SK-N-SH (cell line): ENCODE measurements at regions not wholly inside any gene's neighbourhood (a gene's known extent, or its start where the extent isn't known, plus 50 kb on each side); places are given as distances from the start of the nearest gene placed in this dataset.

ENCODE experiments used
- CTCF ChIA-PET: fragments of 300-600, 350-600 bp; formaldehyde crosslinking; extraction: SDS; loops from one replicate; lab custom pipeline; 2021; lab: Yijun Ruan, JAX
- POLR2A ChIA-PET: fragments of 350-600 bp; sonication (Branson Sonifier 250); formaldehyde crosslinking; extraction: SDS; loops from one replicate; lab custom pipeline; 2020; ENCODE audit warnings: antibody characterized with exemption, inconsistent platforms; lab: Yijun Ruan, JAX
- DNase-seq: peaks from one replicate; pipeline ENCODE4 v3.0.0; 2012
- H2AFZ ChIP-seq: fragments of 200-600 bp; sonication (generic); 2 replicates; pipeline ENCODE4 v1.8.1; 2016; ENCODE audit warnings: antibody characterized with exemption, mild to moderate bottlenecking, low read depth
- H3F3A ChIP-seq: fragments of 200-600 bp; sonication (generic); replicated peaks from 2 replicates; pipeline ENCODE3; 2016; ENCODE audit warnings: antibody characterized with exemption, mild to moderate bottlenecking; ENCODE audit not compliant: insufficient read depth
- H3K27ac ChIP-seq, 2 experiments: fragments of 200-500 bp in 1 of 2; fragments of 200-600 bp in 1 of 2; sonication (Bioruptor generic) in 1 of 2; sonication (generic), shearing (Covaris generic) in 1 of 2; 2 replicates each; pipeline versions ENCODE4 v1.5.1 to v1.6.1; 2014 to 2016; ENCODE audit warnings: low read depth in 2 of 2, inconsistent platforms in 1 of 2, low read length in 1 of 2, mild to moderate bottlenecking in 1 of 2, mixed read lengths in 1 of 2
- H3K27me3 ChIP-seq: fragments of 200-600 bp; sonication (generic), shearing (Covaris generic); 2 replicates; pipeline ENCODE4 v1.6.1; 2016; ENCODE audit warnings: mixed run types; ENCODE audit not compliant: insufficient read depth
- H3K36me3 ChIP-seq, 2 experiments: fragments of 200-500 bp in 1 of 2; fragments of 200-600 bp in 1 of 2; sonication (Bioruptor generic) in 1 of 2; sonication (generic) in 1 of 2; replicated peaks in 1 of 2; 2 replicates each; pipeline versions ENCODE3 to v1.5.1; 2014 to 2016; ENCODE audit warnings: low read length in 1 of 2, mild to moderate bottlenecking in 1 of 2; ENCODE audit not compliant: insufficient read depth in 2 of 2, control insufficient read depth in 1 of 2
- H3K4me1 ChIP-seq, 2 experiments: fragments of 200-500 bp in 1 of 2; fragments of 200-600 bp in 1 of 2; sonication (Bioruptor generic) in 1 of 2; sonication (generic), shearing (Covaris generic) in 1 of 2; 2 replicates each; pipeline versions ENCODE4 v1.5.1 to v1.6.1; 2014 to 2016; ENCODE audit warnings: low read depth in 1 of 2, low read length in 1 of 2, mixed run types in 1 of 2; ENCODE audit not compliant: insufficient read depth in 2 of 2, control insufficient read depth in 1 of 2
- H3K4me2 ChIP-seq: fragments of 200-600 bp; sonication (generic), shearing (Covaris generic); 2 replicates; pipeline ENCODE4 v1.6.1; 2017; ENCODE audit warnings: mixed run types
- H3K4me3 ChIP-seq, 2 experiments: fragments of 200-500 bp in 1 of 2; fragments of 200-600 bp in 1 of 2; sonication (Bioruptor generic) in 1 of 2; sonication (generic), shearing (Covaris generic) in 1 of 2; 2 replicates each; pipeline versions ENCODE4 v1.5.1 to v1.8.1; 2014 to 2016; ENCODE audit warnings: low read depth in 2 of 2, inconsistent platforms in 1 of 2, low read length in 1 of 2, mild to moderate bottlenecking in 1 of 2, mixed read lengths in 1 of 2, moderate library complexity in 1 of 2
- H3K79me2 ChIP-seq: fragments of 200-600 bp; sonication (generic); 2 replicates; pipeline ENCODE4 v1.8.1; 2017; ENCODE audit warnings: mild to moderate bottlenecking; ENCODE audit not compliant: insufficient read depth
- H3K9ac ChIP-seq: fragments of 200-600 bp; sonication (generic); 2 replicates; pipeline ENCODE4 v1.6.1; 2017; ENCODE audit warnings: mixed run types
- H3K9me2 ChIP-seq: fragments of 200-600 bp; sonication (generic); 2 replicates; pipeline ENCODE4 v1.6.1; 2017; ENCODE audit warnings: mixed run types
- H3K9me3 ChIP-seq: fragments of 200-600 bp; sonication (generic); 2 replicates; pipeline ENCODE4 v1.6.1; 2017; ENCODE audit warnings: mixed run types, mild to moderate bottlenecking, moderate library complexity
- H4K20me1 ChIP-seq: fragments of 200-600 bp; sonication (generic); 2 replicates; pipeline ENCODE4 v1.6.1; 2017; ENCODE audit warnings: mild to moderate bottlenecking, mixed run types; ENCODE audit not compliant: insufficient read depth
- CHD2 ChIP-seq: fragments of 150-350 bp; IDR thresholded peaks from 2 replicates; pipeline ENCODE4 v1.6.1; 2018; ENCODE audit warnings: low read length; ENCODE audit not compliant: partially characterized antibody
- ELF1 ChIP-seq: IDR thresholded peaks from 2 replicates; pipeline ENCODE4 v1.4.0; 2012
- EZH2phosphoT487 ChIP-seq: fragments of 200-600 bp; sonication (generic); IDR thresholded peaks from 2 replicates; pipeline ENCODE4 v1.6.1; 2017; ENCODE audit warnings: low read depth, mixed run types, mild to moderate bottlenecking, antibody characterized with exemption, moderate library complexity, borderline replicate concordance
- FOSL2 ChIP-seq: IDR thresholded peaks from 2 replicates; pipeline ENCODE4 v1.4.0; 2012; ENCODE audit warnings: low read depth, mild to moderate bottlenecking, moderate library complexity, borderline replicate concordance
- FOXJ3 ChIP-seq: sonication (generic); formaldehyde crosslinking; IDR thresholded peaks from 2 replicates; pipeline ENCODE4 v1.5.1; 2020; ENCODE audit warnings: mild to moderate bottlenecking, missing genetic modification reagents
- MEF2A ChIP-seq: IDR thresholded peaks from 2 replicates; pipeline ENCODE4 v1.4.0; 2012; ENCODE audit warnings: low read depth, borderline replicate concordance
- NRF1 ChIP-seq: IDR thresholded peaks from 2 replicates; pipeline ENCODE4 v1.6.1; 2012; ENCODE audit warnings: low read depth, mild to moderate bottlenecking, low read length
- POLR2AphosphoS5 ChIP-seq: IDR thresholded peaks from 2 replicates; pipeline ENCODE4 v1.6.1; 2012; ENCODE audit warnings: low read depth, low read length
- RAD21 ChIP-seq: IDR thresholded peaks from 2 replicates; pipeline ENCODE4 v1.6.1; 2012; ENCODE audit warnings: mild to moderate bottlenecking, low read length
- RCOR1 ChIP-seq: fragments of 150-350 bp; IDR thresholded peaks from 2 replicates; pipeline ENCODE4 v1.6.1; 2017; ENCODE audit warnings: antibody characterized with exemption, low read length
- RFX5 ChIP-seq: IDR thresholded peaks from 2 replicates; pipeline ENCODE4 v1.6.1; 2012; ENCODE audit warnings: mild to moderate bottlenecking, improper control_type of control experiment, low read length
- RXRA ChIP-seq: IDR thresholded peaks from 2 replicates; pipeline ENCODE4 v1.4.0; 2012; ENCODE audit warnings: low read depth, mild to moderate bottlenecking, borderline replicate concordance
- SMC3 ChIP-seq: IDR thresholded peaks from 2 replicates; pipeline ENCODE4 v1.6.1; 2012; ENCODE audit warnings: low read depth, low read length, improper control_type of control experiment
- TAF1 ChIP-seq: IDR thresholded peaks from 2 replicates; pipeline ENCODE4 v1.6.1; 2012; ENCODE audit warnings: low read depth, mild to moderate bottlenecking, low read length, moderate library complexity, borderline replicate concordance
- YY1 ChIP-seq: IDR thresholded peaks from 2 replicates; pipeline ENCODE4 v1.4.0; 2012; ENCODE audit warnings: low read depth, mild to moderate bottlenecking
- WGBS: methylation state at CpG from one replicate; pipeline ENCODE4 v1.1.6; 2017; ENCODE audit warnings: low lambda C conversion rate; 5-methylcytosine and 5-hydroxymethylcytosine counted together
- TF ChIP-seq, protein P1 (sequence below): fragments of 150-350 bp; IDR thresholded peaks from 2 replicates; pipeline ENCODE4 v1.6.1; 2017; ENCODE audit warnings: antibody characterized with exemption, low read length, low read depth, borderline replicate concordance
- TF ChIP-seq, protein P2 (sequence below): IDR thresholded peaks from 2 replicates; pipeline ENCODE4 v1.6.1; 2012; ENCODE audit warnings: mild to moderate bottlenecking, low read depth, low read length, moderate library complexity
- TF ChIP-seq, protein P3 (sequence below): IDR thresholded peaks from 2 replicates; pipeline ENCODE4 v1.4.0; 2012; ENCODE audit warnings: low read depth, borderline replicate concordance
- TF ChIP-seq, protein P4 (sequence below): IDR thresholded peaks from 2 replicates; pipeline ENCODE4; 2012

DNA sequence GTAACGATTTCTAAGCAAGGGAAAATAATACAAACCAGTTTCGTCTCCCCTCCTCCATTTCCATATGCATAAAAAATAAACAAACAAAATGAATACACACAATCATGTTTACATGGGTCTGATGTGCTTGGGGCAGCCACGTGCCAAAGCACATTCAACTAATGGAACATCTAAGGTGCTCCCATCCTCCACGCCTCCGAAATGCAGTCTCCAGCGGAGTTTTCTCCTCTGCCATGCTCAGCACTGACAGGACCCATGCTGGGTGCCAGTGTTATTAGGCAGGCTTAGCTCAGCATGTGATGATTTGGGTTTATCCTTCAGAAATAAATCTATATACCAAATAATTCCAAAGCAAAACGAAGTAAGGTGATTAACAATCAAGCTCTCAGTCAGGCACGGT, 337.3 kb upstream of the ATP10A start:
- no peak overlapping the region for H3K4me3 ChIP-seq
- no peaks in the 10 kb centered on the region for H3K9me2 ChIP-seq
- no peak for DNase-seq
- no peak for TF ChIP-seq SMC3
- TF ChIP-seq EZH2phosphoT487, result no peak
- TF ChIP-seq CHD2, result no peak
- no peak for TF ChIP-seq RFX5
- no peak for TF ChIP-seq NRF1
- TF ChIP-seq, protein P1, sequence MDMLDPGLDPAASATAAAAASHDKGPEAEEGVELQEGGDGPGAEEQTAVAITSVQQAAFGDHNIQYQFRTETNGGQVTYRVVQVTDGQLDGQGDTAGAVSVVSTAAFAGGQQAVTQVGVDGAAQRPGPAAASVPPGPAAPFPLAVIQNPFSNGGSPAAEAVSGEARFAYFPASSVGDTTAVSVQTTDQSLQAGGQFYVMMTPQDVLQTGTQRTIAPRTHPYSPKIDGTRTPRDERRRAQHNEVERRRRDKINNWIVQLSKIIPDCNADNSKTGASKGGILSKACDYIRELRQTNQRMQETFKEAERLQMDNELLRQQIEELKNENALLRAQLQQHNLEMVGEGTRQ, result no peak
- TF ChIP-seq FOXJ3 (CRISPR knock-in tag), result no peak
- no peak for TF ChIP-seq TAF1
- TF ChIP-seq, protein P2, sequence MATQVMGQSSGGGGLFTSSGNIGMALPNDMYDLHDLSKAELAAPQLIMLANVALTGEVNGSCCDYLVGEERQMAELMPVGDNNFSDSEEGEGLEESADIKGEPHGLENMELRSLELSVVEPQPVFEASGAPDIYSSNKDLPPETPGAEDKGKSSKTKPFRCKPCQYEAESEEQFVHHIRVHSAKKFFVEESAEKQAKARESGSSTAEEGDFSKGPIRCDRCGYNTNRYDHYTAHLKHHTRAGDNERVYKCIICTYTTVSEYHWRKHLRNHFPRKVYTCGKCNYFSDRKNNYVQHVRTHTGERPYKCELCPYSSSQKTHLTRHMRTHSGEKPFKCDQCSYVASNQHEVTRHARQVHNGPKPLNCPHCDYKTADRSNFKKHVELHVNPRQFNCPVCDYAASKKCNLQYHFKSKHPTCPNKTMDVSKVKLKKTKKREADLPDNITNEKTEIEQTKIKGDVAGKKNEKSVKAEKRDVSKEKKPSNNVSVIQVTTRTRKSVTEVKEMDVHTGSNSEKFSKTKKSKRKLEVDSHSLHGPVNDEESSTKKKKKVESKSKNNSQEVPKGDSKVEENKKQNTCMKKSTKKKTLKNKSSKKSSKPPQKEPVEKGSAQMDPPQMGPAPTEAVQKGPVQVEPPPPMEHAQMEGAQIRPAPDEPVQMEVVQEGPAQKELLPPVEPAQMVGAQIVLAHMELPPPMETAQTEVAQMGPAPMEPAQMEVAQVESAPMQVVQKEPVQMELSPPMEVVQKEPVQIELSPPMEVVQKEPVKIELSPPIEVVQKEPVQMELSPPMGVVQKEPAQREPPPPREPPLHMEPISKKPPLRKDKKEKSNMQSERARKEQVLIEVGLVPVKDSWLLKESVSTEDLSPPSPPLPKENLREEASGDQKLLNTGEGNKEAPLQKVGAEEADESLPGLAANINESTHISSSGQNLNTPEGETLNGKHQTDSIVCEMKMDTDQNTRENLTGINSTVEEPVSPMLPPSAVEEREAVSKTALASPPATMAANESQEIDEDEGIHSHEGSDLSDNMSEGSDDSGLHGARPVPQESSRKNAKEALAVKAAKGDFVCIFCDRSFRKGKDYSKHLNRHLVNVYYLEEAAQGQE, result no peak
- TF ChIP-seq, protein P3, sequence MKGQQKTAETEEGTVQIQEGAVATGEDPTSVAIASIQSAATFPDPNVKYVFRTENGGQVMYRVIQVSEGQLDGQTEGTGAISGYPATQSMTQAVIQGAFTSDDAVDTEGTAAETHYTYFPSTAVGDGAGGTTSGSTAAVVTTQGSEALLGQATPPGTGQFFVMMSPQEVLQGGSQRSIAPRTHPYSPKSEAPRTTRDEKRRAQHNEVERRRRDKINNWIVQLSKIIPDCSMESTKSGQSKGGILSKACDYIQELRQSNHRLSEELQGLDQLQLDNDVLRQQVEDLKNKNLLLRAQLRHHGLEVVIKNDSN, result no peak
- no peak for TF ChIP-seq ELF1
- no peak for TF ChIP-seq POLR2AphosphoS5
- TF ChIP-seq YY1, result no peak
- no peak for TF ChIP-seq RAD21
- TF ChIP-seq RCOR1, result no peak
- TF ChIP-seq, protein P4, sequence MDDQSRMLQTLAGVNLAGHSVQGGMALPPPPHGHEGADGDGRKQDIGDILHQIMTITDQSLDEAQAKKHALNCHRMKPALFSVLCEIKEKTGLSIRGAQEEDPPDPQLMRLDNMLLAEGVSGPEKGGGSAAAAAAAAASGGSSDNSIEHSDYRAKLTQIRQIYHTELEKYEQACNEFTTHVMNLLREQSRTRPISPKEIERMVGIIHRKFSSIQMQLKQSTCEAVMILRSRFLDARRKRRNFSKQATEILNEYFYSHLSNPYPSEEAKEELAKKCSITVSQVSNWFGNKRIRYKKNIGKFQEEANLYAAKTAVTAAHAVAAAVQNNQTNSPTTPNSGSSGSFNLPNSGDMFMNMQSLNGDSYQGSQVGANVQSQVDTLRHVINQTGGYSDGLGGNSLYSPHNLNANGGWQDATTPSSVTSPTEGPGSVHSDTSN, result no peak
- TF ChIP-seq MEF2A, result no peak
- TF ChIP-seq RXRA, result no peak
- no peak for TF ChIP-seq FOSL2
- H3K27me3 ChIP-seq, result no peaks in the 10 kb centered on the region
- no peaks in the 10 kb centered on the region for H3K9me3 ChIP-seq
- CTCF ChIA-PET, result no interaction called here
- no peaks in the 10 kb centered on the region for H3K4me1 ChIP-seq
- no peak overlapping the region for H3K9ac ChIP-seq
- no peak overlapping the region for H3K4me2 ChIP-seq
- H3K27ac ChIP-seq, result no peak overlapping the region
- H3K36me3 ChIP-seq, result no peaks in the 10 kb centered on the region
- no peak overlapping the region for H2AFZ ChIP-seq
- H3F3A ChIP-seq, result no peaks in the 10 kb centered on the region
- H3K79me2 ChIP-seq, result no peaks in the 10 kb centered on the region
- 17% methylated on average over 8 of the region's 8 CpGs for WGBS
- H4K20me1 ChIP-seq, result no peaks in the 10 kb centered on the region
- POLR2A ChIA-PET, result no interaction called here
